ENCODE measurements at regions not wholly inside any gene's neighbourhood (a gene's known extent, or its start where the extent isn't known, plus 50 kb on each side); places are given as distances from the start of the nearest gene placed in this dataset.

GRCh38 chr4:96654045-96654444 lies 814.2 kb downstream of the PDHA2 start:
- TF ChIP-seq CTCF (conservative IDR thresholded peaks at IDR 0.05; ENCODE audit: low read depth, low read length) (no peak), EZH2 (IDR thresholded peaks at IDR 0.05; ENCODE audit: borderline replicate concordance, low read depth, low read length, poor library complexity, severe bottlenecking) (no peak)

Data from A673 (cell line).